Ascending aorta (tissue), 2 donors: ENCODE measurements at regions not wholly inside any gene's neighbourhood (a gene's known extent, or its start where the extent isn't known, plus 50 kb on each side); places are given as distances from the start of the nearest gene placed in this dataset.

ENCODE experiments used
- DNase-seq, 2 donors: peaks; one replicate each; pipeline ENCODE4 v3.0.0-alpha.2; 2019; ENCODE audit warnings: low spot score in 2 of 2
- H3K27ac ChIP-seq, 2 donors: fragments of 200-600 bp; sonication (generic); one replicate each; pipeline ENCODE4 v1.5.1; 2016 to 2017; ENCODE audit warnings: mild to moderate bottlenecking in 1 of 2
- H3K27me3 ChIP-seq: fragments of 200-600 bp; sonication (generic); one replicate; pipeline ENCODE4 v1.5.1; 2017
- H3K36me3 ChIP-seq, 2 donors: fragments of 200-600 bp; sonication (generic); one replicate each; pipeline ENCODE4 v1.5.1; 2016
- H3K4me1 ChIP-seq, 2 donors: fragments of 200-600 bp; sonication (generic); one replicate each; pipeline ENCODE4 v1.5.1; 2016 to 2017; ENCODE audit warnings: mild to moderate bottlenecking in 1 of 2
- H3K4me3 ChIP-seq, 2 donors: fragments of 200-600 bp; sonication (generic); one replicate each; pipeline ENCODE4 v1.5.1; 2016 to 2017; ENCODE audit warnings: mild to moderate bottlenecking in 1 of 2
- H3K9me3 ChIP-seq, 2 donors: fragments of 200-600 bp; sonication (generic); one replicate each; pipeline ENCODE4 v1.5.1; 2016
- intact Hi-C: fragments of 100-400 bp; cut with DNase I; formaldehyde crosslinking; loops from one replicate; pipeline ENCODE4 v1.15.1; 2023
- TF ChIP-seq, protein P1 (sequence below), 3 experiments: fragments of 200-600 bp in 2 of 3; fragments of 450-650 bp in 1 of 3; sonication (generic) in 2 of 3; IDR thresholded peaks; one replicate each; pipeline ENCODE4 v1.5.1; 2016 to 2019; ENCODE audit warnings: antibody characterized with exemption in 3 of 3, mild to moderate bottlenecking in 1 of 3, moderate library complexity in 1 of 3

DNA sequence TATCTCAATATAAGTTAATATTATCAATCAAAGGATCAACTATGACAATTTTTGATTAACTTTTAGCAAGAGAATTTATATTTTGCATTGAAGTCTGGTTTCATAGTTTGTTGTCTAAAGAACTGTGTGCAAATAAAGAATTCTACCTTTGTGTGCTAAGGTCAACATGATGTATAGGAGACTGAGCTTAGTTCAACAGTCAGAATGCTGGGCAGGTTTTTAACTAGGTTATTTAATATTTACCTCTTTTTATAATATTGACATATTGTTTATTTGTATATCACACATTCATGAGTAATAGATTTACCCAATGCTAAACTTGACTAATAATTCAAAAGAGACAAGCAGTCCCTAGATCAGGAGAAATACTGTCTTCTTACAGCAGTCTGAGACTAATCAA lies 831.4 kb downstream of the DSC3 start:
- Histone ChIP-seq H3K27me3 (no peaks in the 10 kb centered on the region), H3K36me3 (no peaks in the 10 kb centered on the region), H3K4me3 (no peak overlapping the region), H3K4me1 (no peaks in the 10 kb centered on the region), H3K9me3 (no peaks in the 10 kb centered on the region), H3K27ac (no peak overlapping the region)
- DNase-seq, result no peak
- TF ChIP-seq, protein P1, sequence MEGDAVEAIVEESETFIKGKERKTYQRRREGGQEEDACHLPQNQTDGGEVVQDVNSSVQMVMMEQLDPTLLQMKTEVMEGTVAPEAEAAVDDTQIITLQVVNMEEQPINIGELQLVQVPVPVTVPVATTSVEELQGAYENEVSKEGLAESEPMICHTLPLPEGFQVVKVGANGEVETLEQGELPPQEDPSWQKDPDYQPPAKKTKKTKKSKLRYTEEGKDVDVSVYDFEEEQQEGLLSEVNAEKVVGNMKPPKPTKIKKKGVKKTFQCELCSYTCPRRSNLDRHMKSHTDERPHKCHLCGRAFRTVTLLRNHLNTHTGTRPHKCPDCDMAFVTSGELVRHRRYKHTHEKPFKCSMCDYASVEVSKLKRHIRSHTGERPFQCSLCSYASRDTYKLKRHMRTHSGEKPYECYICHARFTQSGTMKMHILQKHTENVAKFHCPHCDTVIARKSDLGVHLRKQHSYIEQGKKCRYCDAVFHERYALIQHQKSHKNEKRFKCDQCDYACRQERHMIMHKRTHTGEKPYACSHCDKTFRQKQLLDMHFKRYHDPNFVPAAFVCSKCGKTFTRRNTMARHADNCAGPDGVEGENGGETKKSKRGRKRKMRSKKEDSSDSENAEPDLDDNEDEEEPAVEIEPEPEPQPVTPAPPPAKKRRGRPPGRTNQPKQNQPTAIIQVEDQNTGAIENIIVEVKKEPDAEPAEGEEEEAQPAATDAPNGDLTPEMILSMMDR (IDR thresholded peaks at IDR 0.05), result no peak
- intact Hi-C loops, result no loop called here

DNA sequence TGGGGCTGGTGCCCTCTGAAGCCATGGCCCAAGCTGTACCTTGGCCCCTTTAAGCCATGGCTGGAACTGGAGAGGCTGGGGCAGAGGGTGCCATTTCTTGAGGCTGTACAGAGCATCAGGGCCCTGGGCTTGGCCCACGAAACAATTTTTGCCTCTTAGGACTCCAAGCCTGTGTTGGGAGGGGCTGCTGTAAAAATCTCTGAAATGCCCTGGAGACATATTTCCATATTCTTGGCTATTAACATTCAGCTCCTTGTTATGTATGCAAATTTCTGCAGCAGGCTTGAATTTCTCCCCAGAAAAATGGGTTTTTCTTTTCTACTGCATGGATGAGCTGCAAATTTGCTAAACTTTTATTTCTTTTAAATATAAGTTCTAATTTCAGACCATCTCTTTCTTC lies 834.0 kb downstream of the DSC3 start:
- TF ChIP-seq, protein P1 (IDR thresholded peaks at IDR 0.05), result no peak
- Histone ChIP-seq H3K9me3 (no peaks in the 10 kb centered on the region), H3K27me3 (no peaks in the 10 kb centered on the region), H3K36me3 (no peaks in the 10 kb centered on the region), H3K4me3 (no peak overlapping the region), H3K4me1 (no peaks in the 10 kb centered on the region), H3K27ac (no peak overlapping the region)
- DNase-seq, result no peak
- intact Hi-C loops, result no loop called here

DNA sequence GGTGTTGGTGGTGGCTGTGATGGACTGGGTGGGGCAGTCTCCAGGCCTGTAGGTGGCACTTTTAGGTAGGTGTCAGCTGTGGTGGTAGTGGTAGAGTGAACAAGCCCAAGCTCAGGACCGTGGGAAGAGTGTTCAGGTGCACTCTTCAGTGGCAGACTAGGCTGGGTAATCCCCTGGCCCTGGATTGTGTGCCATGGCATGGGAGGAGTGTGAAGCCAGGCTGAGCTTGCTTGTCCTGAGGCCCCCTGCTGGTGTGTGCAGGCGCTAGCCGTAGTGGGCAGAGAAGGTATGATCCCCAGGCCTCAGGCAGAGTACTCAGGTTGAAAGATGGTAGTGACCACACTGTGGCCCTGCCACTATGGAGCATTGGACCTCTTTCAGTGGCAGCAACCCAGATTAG lies 850.3 kb downstream of the DSC3 start:
- DNase-seq, result no peak
- Histone ChIP-seq H3K27ac (no peak overlapping the region), H3K9me3 (peaks cover 0 to 20% of the 10 kb centered on the region in 2 donors), H3K4me3 (no peak overlapping the region), H3K36me3 (no peaks in the 10 kb centered on the region), H3K27me3 (no peaks in the 10 kb centered on the region), H3K4me1 (no peaks in the 10 kb centered on the region)
- intact Hi-C loops, result no loop called here
- TF ChIP-seq, protein P1 (IDR thresholded peaks at IDR 0.05), result no peak

DNA sequence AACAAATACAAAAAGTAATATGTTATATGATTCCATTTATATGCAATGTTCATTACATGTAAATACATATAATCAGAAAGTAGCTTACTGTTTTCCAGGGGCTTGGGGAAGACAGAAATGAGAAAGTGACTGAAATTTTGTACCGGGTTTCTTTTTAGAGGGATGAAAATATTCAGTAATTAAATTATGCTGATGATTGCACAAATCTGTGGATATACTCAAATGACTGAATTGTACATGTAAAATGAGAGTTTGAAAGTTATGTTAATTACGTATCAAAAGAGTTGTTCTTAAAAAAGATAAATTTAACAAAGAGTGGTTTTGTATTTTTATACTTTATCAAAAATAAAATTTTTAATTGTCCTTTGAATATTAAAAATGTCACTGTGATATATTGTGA lies 856.3 kb downstream of the DSC3 start:
- DNase-seq, result no peak
- TF ChIP-seq, protein P1 (IDR thresholded peaks at IDR 0.05), result no peak
- Histone ChIP-seq H3K4me1 (no peaks in the 10 kb centered on the region), H3K9me3 (peaks cover 0 to 9% of the 10 kb centered on the region in 2 donors), H3K27me3 (no peaks in the 10 kb centered on the region), H3K36me3 (no peaks in the 10 kb centered on the region), H3K4me3 (no peak overlapping the region), H3K27ac (no peak overlapping the region)
- intact Hi-C loops, result no loop called here

DNA sequence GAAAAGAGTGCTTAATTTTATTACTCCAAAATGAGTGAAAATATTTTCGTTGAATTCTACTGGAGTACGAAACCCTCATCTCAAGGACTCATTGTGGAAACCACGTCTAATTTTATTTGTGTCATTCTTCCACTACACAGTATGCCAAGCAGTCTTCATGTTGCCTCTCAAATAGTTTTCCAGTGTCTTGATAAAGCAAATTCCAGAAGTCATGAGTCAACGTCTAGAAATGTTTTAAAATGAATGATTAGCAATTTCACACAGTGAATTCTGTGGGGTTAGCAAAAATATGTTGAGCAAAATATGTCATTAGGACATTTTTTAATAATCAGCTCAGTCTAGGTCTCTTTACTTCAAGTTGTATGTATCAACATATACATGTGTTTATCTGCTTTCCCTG lies 865.5 kb downstream of the DSC3 start:
- no peaks in the 10 kb centered on the region for H3K27me3 ChIP-seq
- H3K36me3 ChIP-seq, result no peaks in the 10 kb centered on the region
- no peak overlapping the region for H3K4me3 ChIP-seq
- intact Hi-C loops, result no loop called here
- no peak for DNase-seq
- H3K4me1 ChIP-seq, result no peaks in the 10 kb centered on the region
- no peaks in the 10 kb centered on the region for H3K9me3 ChIP-seq
- TF ChIP-seq, protein P1 (IDR thresholded peaks at IDR 0.05), result no peak
- H3K27ac ChIP-seq, result no peak overlapping the region

DNA sequence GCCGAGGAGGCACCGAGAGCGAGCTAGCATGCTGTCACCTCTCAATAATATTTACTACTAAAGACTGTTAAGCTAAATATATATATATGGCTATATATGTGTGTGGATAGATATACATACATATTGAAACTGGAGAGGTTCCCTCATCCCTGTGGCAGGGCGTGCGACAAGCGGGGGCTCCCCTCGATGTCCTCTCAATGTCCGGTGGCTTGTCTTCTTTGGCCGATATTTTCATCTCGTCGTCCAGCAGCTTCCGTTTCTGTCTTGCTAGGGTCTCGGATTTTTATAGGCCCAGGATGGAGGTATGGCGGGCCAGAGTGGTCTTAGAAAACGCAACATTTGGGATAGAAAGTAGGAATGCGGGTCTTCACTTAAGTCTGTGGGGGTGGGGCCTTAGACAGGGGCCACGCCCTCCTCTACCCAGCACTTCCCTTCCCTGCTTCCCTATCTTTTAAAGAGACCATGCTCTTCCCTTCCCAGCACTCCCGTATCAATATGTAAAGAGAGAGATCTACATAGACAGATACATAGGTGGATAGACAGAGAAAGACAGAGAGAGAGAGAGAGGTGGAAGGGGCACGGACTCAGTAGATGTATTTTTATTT lies 866.8 kb downstream of the DSC3 start:
- Histone ChIP-seq H3K27ac (no peak overlapping the region), H3K9me3 (no peaks in the 10 kb centered on the region), H3K4me1 (no peaks in the 10 kb centered on the region), H3K36me3 (no peaks in the 10 kb centered on the region), H3K27me3 (no peaks in the 10 kb centered on the region), H3K4me3 (no peak overlapping the region)
- TF ChIP-seq, protein P1 (IDR thresholded peaks at IDR 0.05), result no peak
- no peak for DNase-seq
- intact Hi-C loops, result no loop called here
